GM13977 (cell line): ENCODE measurements at regions not wholly inside any gene's neighbourhood (a gene's known extent, or its start where the extent isn't known, plus 50 kb on each side); places are given as distances from the start of the nearest gene placed in this dataset.

Experiments used
- DNase-seq: peaks from one replicate; pipeline ENCODE4 v3.0.0; 2012; ENCODE audit warnings: low spot score
- CTCF ChIP-seq: IDR thresholded peaks from 2 replicates; pipeline ENCODE4 v1.5.1; 2012; ENCODE audit warnings: mild to moderate bottlenecking, control low read depth; ENCODE audit not compliant: insufficient read depth; ENCODE audit errors: extremely low read depth, missing control alignments
- in situ Hi-C: fragments of 300-500 bp; cut with MboI; formaldehyde crosslinking; loops from one replicate; pipeline ENCODE4 v1.12.0; 2022; ENCODE audit warnings: low sequenced_read_pairs, low pct_unique_long_range_greater_than_20kb, mixed read lengths, inconsistent platforms; ENCODE audit not compliant: unreplicated experiment

- no peak for TF ChIP-seq CTCF
- no peak for DNase-seq
- in situ Hi-C loops, result no loop called here
Observed at GRCh38 chr20:57006411-57007170, 259.9 kb downstream of the BMP7 start.

GRCh38 chr20:57007171-57007540 is 259.3 kb downstream of the BMP7 start:
- TF ChIP-seq CTCF, result no peak
- no peak for DNase-seq
- in situ Hi-C loops, result no loop called here

GRCh38 chr20:57008217-57008616 is 258.2 kb downstream of the BMP7 start:
- no peak for DNase-seq
- TF ChIP-seq CTCF, result no peak
- in situ Hi-C loops, result no loop called here

GRCh38 chr20:57009355-57009754 is 257.1 kb downstream of the BMP7 start:
- DNase-seq, result no peak
- in situ Hi-C loops, result no loop called here

GRCh38 chr20:57009775-57010174 is 256.7 kb downstream of the BMP7 start:
- in situ Hi-C loops, result no loop called here
- no peak for DNase-seq
- no peak for TF ChIP-seq CTCF

More at GRCh38 chr20:57009355-57009754, 257.1 kb downstream of the BMP7 start:
- no peak for TF ChIP-seq CTCF

- no peak for DNase-seq
- in situ Hi-C loops, result no loop called here
- TF ChIP-seq CTCF, result no peak
Observed at GRCh38 chr20:57012691-57013090, 253.8 kb downstream of the BMP7 start.
